NCI-H1092 (cell line): ENCODE measurements at regions not wholly inside any gene's neighbourhood (a gene's known extent, or its start where the extent isn't known, plus 50 kb on each side); places are given as distances from the start of the nearest gene placed in this dataset.

ENCODE experiments used
- DNase-seq: peaks from one replicate; lab custom pipeline; 2025; lab: John Stamatoyannopoulos, UW

- no peak for DNase-seq
These were observed 296.1 kb downstream of the TFAP2C start for GRCh38 chr20:56925082-56925830.

GRCh38 chr20:56925831-56926170, 296.7 kb downstream of the TFAP2C start:
- DNase-seq = no peak

GRCh38 chr20:56926501-56926900, 297.4 kb downstream of the TFAP2C start:
- no peak for DNase-seq

GRCh38 chr20:56927127-56927526, 298.0 kb downstream of the TFAP2C start:
- no peak for DNase-seq

GRCh38 chr20:56928007-56928406, 298.9 kb downstream of the TFAP2C start:
- no peak for DNase-seq

GRCh38 chr20:56929606-56930005, 300.5 kb downstream of the TFAP2C start:
- no peak for DNase-seq

GRCh38 chr20:56930876-56931275, 301.8 kb downstream of the TFAP2C start:
- DNase-seq = no peak

- DNase-seq = no peak
These were observed 303.6 kb downstream of the TFAP2C start for GRCh38 chr20:56932575-56933330.

- DNase-seq = no peak
These were observed 304.2 kb downstream of the TFAP2C start for GRCh38 chr20:56933331-56933698.

- no peak for DNase-seq
These were observed 305.8 kb downstream of the TFAP2C start for GRCh38 chr20:56934888-56935287.

GRCh38 chr20:56940466-56940865, 311.4 kb downstream of the TFAP2C start:
- no peak for DNase-seq

- no peak for DNase-seq
These were observed 312.1 kb downstream of the TFAP2C start for GRCh38 chr20:56941101-56941686.

GRCh38 chr20:56943946-56944945, 315.1 kb downstream of the TFAP2C start:
- no peak for DNase-seq

- DNase-seq = no peak
These were observed 316.0 kb downstream of the TFAP2C start for GRCh38 chr20:56945057-56945456.

GRCh38 chr20:56945901-56946300, 316.8 kb downstream of the TFAP2C start:
- no peak for DNase-seq

GRCh38 chr20:56949318-56949717, 317.1 kb downstream of the BMP7 start:
- no peak for DNase-seq

- DNase-seq = no peak
These were observed 314.0 kb downstream of the BMP7 start for GRCh38 chr20:56952258-56953047.

GRCh38 chr20:56953048-56953586, 313.3 kb downstream of the BMP7 start:
- DNase-seq = no peak

GRCh38 chr20:56954797-56955196, 311.6 kb downstream of the BMP7 start:
- no peak for DNase-seq

- DNase-seq = no peak
These were observed 310.8 kb downstream of the BMP7 start for GRCh38 chr20:56955680-56956079.

- no peak for DNase-seq
These were observed 309.9 kb downstream of the BMP7 start for GRCh38 chr20:56956534-56956933.
